ENCODE measurements at regions not wholly inside any gene's neighbourhood (a gene's known extent, or its start where the extent isn't known, plus 50 kb on each side); places are given as distances from the start of the nearest gene placed in this dataset.

GRCh38 chr12:115267464-115267863 lies 583.5 kb upstream of the TBX3 start:
- no peaks in the 10 kb centered on the region for H3K27me3 Mint-ChIP-seq
- no peaks in the 10 kb centered on the region for H3K4me1 Mint-ChIP-seq
- ATAC-seq (no peak), DNase-seq (no peak)
- H3K36me3 Mint-ChIP-seq (ENCODE audit: low read depth) = no peaks in the 10 kb centered on the region
- no peak overlapping the region for H3K27ac Mint-ChIP-seq
- peaks cover 6% of the 10 kb centered on the region for H3K9me3 Mint-ChIP-seq
- H3K4me3 Mint-ChIP-seq = no peak overlapping the region

DNA sequence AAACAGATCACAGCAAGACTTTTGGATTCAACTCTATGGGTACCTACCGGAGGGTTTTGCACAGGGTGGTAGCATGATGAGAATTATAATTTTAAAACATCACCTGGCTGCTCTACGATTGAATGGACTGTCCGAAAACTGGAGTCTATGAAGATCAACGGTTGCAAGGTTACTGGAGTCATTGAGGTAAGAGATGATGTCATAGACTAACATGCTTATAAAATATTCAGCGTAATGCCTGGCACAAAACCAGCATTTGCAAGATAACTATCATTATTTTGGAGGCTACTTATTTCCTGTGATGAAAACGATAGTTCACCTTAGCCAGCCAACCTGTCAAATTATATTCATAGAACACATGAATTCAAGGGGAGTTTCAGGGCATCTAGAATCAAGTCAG lies 580.6 kb upstream of the TBX3 start:
- Mint-ChIP-seq H3K27me3 (no peaks in the 10 kb centered on the region), H3K9me3 (peaks cover 6% of the 10 kb centered on the region), H3K4me1 (no peaks in the 10 kb centered on the region), H3K36me3 (ENCODE audit: low read depth) (no peaks in the 10 kb centered on the region), H3K4me3 (no peak overlapping the region), H3K27ac (no peak overlapping the region)
- no peak for ATAC-seq
- no peak for DNase-seq

- no peak overlapping the region for H3K27ac Mint-ChIP-seq
- H3K27me3 Mint-ChIP-seq = no peaks in the 10 kb centered on the region
- no peaks in the 10 kb centered on the region for H3K4me1 Mint-ChIP-seq
- ATAC-seq (no peak), DNase-seq (no peak)
- H3K4me3 Mint-ChIP-seq = no peak overlapping the region
- peaks cover 4% of the 10 kb centered on the region for H3K9me3 Mint-ChIP-seq
- H3K36me3 Mint-ChIP-seq (ENCODE audit: low read depth) = no peaks in the 10 kb centered on the region
These were observed 577.9 kb upstream of the TBX3 start for GRCh38 chr12:115261691-115262398.

DNA sequence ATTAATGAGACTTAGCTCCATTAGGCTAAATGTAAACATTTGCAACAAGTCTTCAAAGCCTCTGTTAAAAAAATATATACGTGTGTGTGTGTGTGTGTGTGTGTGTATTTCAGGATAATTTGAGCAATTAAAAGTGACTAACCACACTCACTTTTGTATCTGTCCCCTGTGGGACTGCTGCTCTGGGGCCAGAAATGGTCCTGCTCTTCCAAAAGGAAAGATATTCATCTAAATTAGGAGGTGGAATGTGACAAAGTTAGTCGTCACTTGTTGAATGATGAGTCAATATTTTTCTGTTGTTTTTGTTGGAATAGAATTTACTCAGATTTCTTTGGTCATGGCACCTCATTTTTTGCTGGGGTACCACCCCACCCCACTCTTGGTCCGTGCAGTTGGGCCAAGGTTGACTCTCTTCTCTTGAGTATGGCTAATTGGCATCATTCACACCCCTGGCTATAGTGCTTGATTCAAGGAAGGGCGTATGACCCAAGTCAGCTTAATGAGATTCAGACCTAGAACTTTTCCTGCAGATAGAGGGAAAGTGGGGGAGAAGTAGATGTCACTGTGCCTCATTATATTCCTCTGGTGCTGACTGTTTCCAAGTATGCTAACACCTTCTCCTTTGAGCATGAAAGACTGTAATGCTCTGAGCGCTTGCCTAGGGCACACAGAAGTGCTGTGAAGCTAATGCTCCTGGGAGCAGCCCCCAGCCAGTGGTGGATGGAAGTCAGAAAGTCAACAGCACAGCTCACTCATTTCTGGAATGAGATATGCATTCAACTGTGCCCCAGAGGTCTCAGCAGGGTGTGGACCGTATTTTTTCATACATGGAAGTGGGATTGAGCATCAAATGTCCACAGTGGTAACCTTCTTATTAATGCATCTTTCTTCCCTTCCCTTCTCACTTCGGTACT lies 577.0 kb upstream of the TBX3 start:
- Mint-ChIP-seq H3K27ac (no peak overlapping the region), H3K9me3 (peaks cover 3% of the 10 kb centered on the region), H3K4me1 (no peaks in the 10 kb centered on the region), H3K4me3 (no peak overlapping the region), H3K27me3 (no peaks in the 10 kb centered on the region), H3K36me3 (ENCODE audit: low read depth) (no peaks in the 10 kb centered on the region)
- DNase-seq (no peak), ATAC-seq (no peak)

- Mint-ChIP-seq H3K4me3 (no peak overlapping the region), H3K4me1 (no peaks in the 10 kb centered on the region), H3K36me3 (ENCODE audit: low read depth) (no peaks in the 10 kb centered on the region), H3K27ac (no peak overlapping the region), H3K9me3 (peaks cover 3% of the 10 kb centered on the region), H3K27me3 (no peaks in the 10 kb centered on the region)
- DNase-seq (no peak), ATAC-seq (no peak)
These were observed 576.2 kb upstream of the TBX3 start for GRCh38 chr12:115259968-115260747.

DNA sequence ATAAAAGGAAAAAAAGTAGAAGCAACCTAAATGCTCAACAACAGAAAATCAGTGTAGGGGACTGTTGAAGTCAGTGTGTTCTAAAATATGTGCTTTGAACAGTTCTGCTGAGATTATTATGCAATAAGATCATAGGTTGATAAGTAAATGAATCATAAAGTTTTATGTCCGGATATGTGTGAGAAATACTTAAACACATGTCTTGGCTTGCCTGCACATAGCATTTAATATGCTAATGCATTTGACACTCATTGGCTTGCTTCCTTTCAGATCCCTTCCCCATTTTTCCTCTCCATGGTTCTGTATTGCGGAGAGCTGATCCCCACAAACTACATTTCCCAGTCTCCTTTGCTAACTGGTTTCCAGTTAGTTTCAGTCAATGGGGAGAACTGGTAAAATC lies 573.8 kb upstream of the TBX3 start:
- no peaks in the 10 kb centered on the region for H3K4me1 Mint-ChIP-seq
- no peaks in the 10 kb centered on the region for H3K36me3 Mint-ChIP-seq (ENCODE audit: low read depth)
- ATAC-seq (no peak), DNase-seq (no peak)
- H3K27ac Mint-ChIP-seq = no peak overlapping the region
- no peaks in the 10 kb centered on the region for H3K27me3 Mint-ChIP-seq
- H3K9me3 Mint-ChIP-seq = peaks cover under 1% of the 10 kb centered on the region
- no peak overlapping the region for H3K4me3 Mint-ChIP-seq

DNA sequence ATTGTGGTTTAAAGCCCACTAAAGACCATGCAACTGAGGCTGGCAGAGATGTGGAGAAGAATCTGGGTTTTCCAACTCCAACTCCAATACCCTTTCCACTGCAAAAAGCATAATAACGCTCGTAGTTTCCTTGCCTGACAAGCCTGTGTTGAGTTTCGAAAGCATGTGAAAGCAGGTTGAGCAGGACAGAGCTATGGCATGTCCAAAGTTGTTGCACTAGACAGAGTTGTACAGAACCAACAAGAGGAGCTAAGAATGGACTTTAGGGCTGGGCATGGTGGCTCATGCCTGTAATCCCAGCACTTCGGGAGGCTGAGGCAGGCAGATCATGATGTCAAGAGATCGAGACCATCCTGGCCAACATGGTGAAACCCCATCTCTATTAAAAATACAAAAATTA lies 572.0 kb upstream of the TBX3 start:
- DNase-seq (no peak), ATAC-seq (no peak)
- Mint-ChIP-seq H3K36me3 (ENCODE audit: low read depth) (no peaks in the 10 kb centered on the region), H3K4me1 (no peaks in the 10 kb centered on the region), H3K27ac (no peak overlapping the region), H3K4me3 (no peak overlapping the region), H3K27me3 (no peaks in the 10 kb centered on the region), H3K9me3 (peaks cover 7% of the 10 kb centered on the region)

DNA sequence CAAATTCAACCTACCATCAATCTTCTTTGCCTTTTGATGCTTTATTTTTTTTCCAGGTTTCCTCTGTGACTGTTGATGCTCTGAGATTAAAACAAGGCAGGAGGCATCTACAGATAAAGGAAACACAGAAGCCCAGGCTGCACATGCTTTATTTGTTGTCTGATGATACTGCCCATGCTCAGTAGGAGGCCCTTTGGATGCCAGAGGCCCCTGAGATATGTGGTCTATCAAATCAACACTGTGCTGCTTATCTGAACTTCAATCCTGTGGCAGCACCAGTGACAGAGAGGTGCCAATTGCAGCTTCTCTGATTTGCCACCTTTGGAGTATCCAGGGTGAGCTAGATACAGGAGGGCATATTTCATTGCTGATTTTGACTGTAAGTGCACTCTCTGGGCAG lies 571.3 kb upstream of the TBX3 start:
- Mint-ChIP-seq H3K4me3 (no peak overlapping the region), H3K4me1 (no peaks in the 10 kb centered on the region), H3K9me3 (peaks cover 7% of the 10 kb centered on the region), H3K27ac (no peak overlapping the region), H3K27me3 (no peaks in the 10 kb centered on the region), H3K36me3 (ENCODE audit: low read depth) (no peaks in the 10 kb centered on the region)
- no peak for DNase-seq
- ATAC-seq = no peak

DNA sequence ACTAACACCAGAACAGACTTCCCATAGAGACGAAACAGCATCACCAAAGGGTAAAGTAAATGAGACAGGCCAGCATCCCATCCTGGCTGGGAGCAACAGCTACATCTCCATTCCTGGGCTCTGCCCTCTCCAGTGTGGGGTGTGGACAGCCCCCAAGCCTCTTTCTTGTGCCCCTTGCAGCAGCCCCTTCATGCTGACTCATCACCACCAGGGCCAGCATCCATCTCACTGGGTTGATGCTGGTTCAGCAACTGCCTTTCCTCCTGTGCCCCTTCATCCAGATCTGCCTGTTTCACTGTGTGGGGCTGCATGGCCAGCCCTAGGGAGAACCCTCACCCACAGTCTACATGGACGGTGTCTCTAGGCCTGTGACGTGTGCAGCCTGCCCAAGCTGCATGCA lies 569.1 kb upstream of the TBX3 start:
- H3K27me3 Mint-ChIP-seq = no peaks in the 10 kb centered on the region
- DNase-seq (no peak), ATAC-seq (no peak)
- H3K4me3 Mint-ChIP-seq = no peak overlapping the region
- no peaks in the 10 kb centered on the region for H3K36me3 Mint-ChIP-seq (ENCODE audit: low read depth)
- H3K9me3 Mint-ChIP-seq = peaks cover 7% of the 10 kb centered on the region
- no peaks in the 10 kb centered on the region for H3K4me1 Mint-ChIP-seq
- H3K27ac Mint-ChIP-seq = no peak overlapping the region

- no peak overlapping the region for H3K4me3 Mint-ChIP-seq
- no peaks in the 10 kb centered on the region for H3K36me3 Mint-ChIP-seq (ENCODE audit: low read depth)
- H3K27ac Mint-ChIP-seq = no peak overlapping the region
- DNase-seq = no peak
- no peaks in the 10 kb centered on the region for H3K4me1 Mint-ChIP-seq
- ATAC-seq = no peak
- H3K27me3 Mint-ChIP-seq = no peaks in the 10 kb centered on the region
- peaks cover 7% of the 10 kb centered on the region for H3K9me3 Mint-ChIP-seq
These were observed 567.8 kb upstream of the TBX3 start for GRCh38 chr12:115251727-115252126.

- H3K27me3 Mint-ChIP-seq = no peaks in the 10 kb centered on the region
- H3K36me3 Mint-ChIP-seq (ENCODE audit: low read depth) = no peaks in the 10 kb centered on the region
- no peak overlapping the region for H3K4me3 Mint-ChIP-seq
- DNase-seq (no peak), ATAC-seq (no peak)
- H3K9me3 Mint-ChIP-seq = peaks cover 7% of the 10 kb centered on the region
- no peak overlapping the region for H3K27ac Mint-ChIP-seq
- no peaks in the 10 kb centered on the region for H3K4me1 Mint-ChIP-seq
These were observed 565.8 kb upstream of the TBX3 start for GRCh38 chr12:115249671-115250278.

GRCh38 chr12:115245020-115245419 lies 561.0 kb upstream of the TBX3 start:
- no peaks in the 10 kb centered on the region for H3K9me3 Mint-ChIP-seq

DNA sequence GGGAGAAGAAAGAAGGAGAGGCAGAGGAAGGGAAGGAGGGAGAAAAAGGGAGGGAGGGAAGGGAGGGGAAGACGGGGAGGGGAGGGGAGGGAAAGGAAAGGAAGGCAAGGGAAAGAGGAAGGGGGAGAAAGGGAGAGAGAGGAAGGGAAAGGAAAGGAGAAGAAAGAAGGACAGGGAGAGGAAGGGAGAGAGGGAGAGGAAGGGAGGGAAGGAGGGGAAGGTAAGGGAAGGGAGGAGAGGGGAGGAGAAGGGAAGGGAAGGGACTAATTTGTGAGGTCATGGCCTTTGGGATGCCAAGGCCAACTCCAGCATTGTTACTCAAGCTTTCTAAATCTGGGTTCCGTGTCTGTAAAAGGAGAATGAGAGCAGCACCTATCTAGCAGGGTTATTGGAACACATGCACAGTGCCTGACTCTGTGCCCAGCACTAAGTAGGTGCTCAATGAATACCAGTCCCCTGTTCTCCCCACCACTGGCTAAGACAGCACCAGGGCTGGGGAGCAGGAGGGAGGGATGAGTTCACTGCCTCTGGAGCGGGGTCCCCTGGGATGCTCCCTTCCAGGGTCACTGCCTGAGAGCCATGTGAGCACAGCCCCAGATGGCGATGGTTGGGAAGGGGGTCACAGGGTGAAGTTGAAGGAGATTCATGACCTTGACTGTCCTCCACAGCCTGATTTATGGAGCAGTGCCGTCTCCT lies 560.1 kb upstream of the TBX3 start:
- no peaks in the 10 kb centered on the region for H3K9me3 Mint-ChIP-seq
- DNase-seq = no peak
- ATAC-seq = no peak
- no peaks in the 10 kb centered on the region for H3K4me1 Mint-ChIP-seq
- H3K4me3 Mint-ChIP-seq = no peak overlapping the region
- H3K27me3 Mint-ChIP-seq = no peaks in the 10 kb centered on the region
- no peaks in the 10 kb centered on the region for H3K36me3 Mint-ChIP-seq (ENCODE audit: low read depth)
- H3K27ac Mint-ChIP-seq = no peak overlapping the region

More at GRCh38 chr12:115245020-115245419, 561.0 kb upstream of the TBX3 start:
- H3K27me3 Mint-ChIP-seq = no peaks in the 10 kb centered on the region
- ATAC-seq (no peak), DNase-seq (no peak)
- H3K4me3 Mint-ChIP-seq = no peak overlapping the region
- H3K36me3 Mint-ChIP-seq (ENCODE audit: low read depth) = no peaks in the 10 kb centered on the region
- no peak overlapping the region for H3K27ac Mint-ChIP-seq
- no peaks in the 10 kb centered on the region for H3K4me1 Mint-ChIP-seq

- H3K4me3 Mint-ChIP-seq = no peak overlapping the region
- DNase-seq (no peak), ATAC-seq (no peak)
- no peaks in the 10 kb centered on the region for H3K27me3 Mint-ChIP-seq
- no peaks in the 10 kb centered on the region for H3K4me1 Mint-ChIP-seq
- no peaks in the 10 kb centered on the region for H3K36me3 Mint-ChIP-seq (ENCODE audit: low read depth)
- H3K9me3 Mint-ChIP-seq = peaks cover 4% of the 10 kb centered on the region
- no peak overlapping the region for H3K27ac Mint-ChIP-seq
These were observed 556.3 kb upstream of the TBX3 start for GRCh38 chr12:115240251-115240650.

Data from activated naive CD8-positive, alpha-beta T cell treated with anti-CD3 and anti-CD28 coated beads, Interleukin-2, amount 50 U/mL, for 24 hours (primary cell).